Left lung (tissue), 4 donors: ENCODE measurements at regions not wholly inside any gene's neighbourhood (a gene's known extent, or its start where the extent isn't known, plus 50 kb on each side); places are given as distances from the start of the nearest gene placed in this dataset.

Experiments
- ATAC-seq: fragments of 200-7000 bp; cut with Tn5 transposase; one replicate; pipeline ENCODE4 v1.9.1; 2020; ENCODE audit warnings: moderate library complexity
- DNase-seq, 4 donors: peaks; one replicate each; pipeline ENCODE4 v3.0.0-alpha.2; 2013 to 2020
- H3K27ac ChIP-seq, 2 donors: fragments of 200-600 bp; sonication (generic) in 1 of 2; one replicate each; pipeline versions ENCODE4 v1.5.0 to v1.8.0; 2020 to 2021
- H3K27me3 ChIP-seq, 2 donors: fragments of 200-600 bp; sonication (generic) in 1 of 2; one replicate each; pipeline versions ENCODE4 v1.5.0 to v1.8.0; 2020 to 2021
- H3K36me3 ChIP-seq, 2 donors: fragments of 200-600 bp; sonication (generic) in 1 of 2; one replicate each; pipeline versions ENCODE4 v1.5.0 to v1.8.0; 2020 to 2021
- H3K4me1 ChIP-seq, 2 donors: fragments of 200-600 bp; one replicate each; pipeline ENCODE4 v1.8.0; 2021
- H3K4me3 ChIP-seq, 2 donors: fragments of 200-600 bp; sonication (generic) in 1 of 2; one replicate each; pipeline versions ENCODE4 v1.5.0 to v1.8.0; 2020 to 2021; ENCODE audit warnings: mild to moderate bottlenecking in 1 of 2
- H3K9me3 ChIP-seq, 2 donors: fragments of 200-600 bp; sonication (generic) in 1 of 2; one replicate each; pipeline versions ENCODE4 v1.5.0 to v1.8.0; 2020 to 2021
- CTCF ChIP-seq, 2 donors: fragments of 200-600 bp; sonication (generic) in 1 of 2; IDR thresholded peaks; one replicate each; pipeline versions ENCODE4 v1.5.0 to v1.8.0; 2021; ENCODE audit warnings: antibody characterized with exemption in 2 of 2
- intact Hi-C, 2 donors: fragments of 100-400 bp; cut with DNase I; formaldehyde crosslinking; loops; one replicate each; pipeline versions ENCODE4 v1.11.2 to v1.14.2; 2022
- donor health status: DM: no; HTN: yes; CAD: no.
- donor health status: DM: no; HTN: no; CAD: no.

GRCh38 chr3:18757476-18757875 lies 332.3 kb upstream of the SATB1 start:
- Histone ChIP-seq H3K27me3 (no peaks in the 10 kb centered on the region), H3K27ac (no peak overlapping the region), H3K36me3 (no peaks in the 10 kb centered on the region), H3K9me3 (no peaks in the 10 kb centered on the region), H3K4me1 (no peaks in the 10 kb centered on the region), H3K4me3 (no peak overlapping the region)
- ATAC-seq (no peak), DNase-seq (no peak)
- TF ChIP-seq CTCF (IDR thresholded peaks at IDR 0.05) = no peak
- intact Hi-C loops = loop anchor here in 1 of 2 donors (10.0 kb wide), 1 partner anchor 203 kb away; no protein-coding TSS in a partner anchor

- DNase-seq = no peak
- intact Hi-C loops = loop anchor here in 1 of 2 donors (10.0 kb wide), 1 partner anchor 198 kb away; no protein-coding TSS in a partner anchor
- H3K27me3 ChIP-seq = no peaks in the 10 kb centered on the region
- H3K4me3 ChIP-seq = no peak overlapping the region
- H3K9me3 ChIP-seq = no peaks in the 10 kb centered on the region
- no peak for TF ChIP-seq CTCF (IDR thresholded peaks at IDR 0.05)
- H3K36me3 ChIP-seq = no peaks in the 10 kb centered on the region
- peaks cover 0 to 6% of the 10 kb centered on the region in 2 donors for H3K4me1 ChIP-seq
- no peak for ATAC-seq
- H3K27ac ChIP-seq = no peak overlapping the region
Measured at GRCh38 chr3:18752273-18752934, 327.3 kb upstream of the SATB1 start.

- Histone ChIP-seq H3K4me1 (peaks cover 0 to 13% of the 10 kb centered on the region in 2 donors), H3K9me3 (no peaks in the 10 kb centered on the region), H3K27ac (no peak overlapping the region), H3K36me3 (no peaks in the 10 kb centered on the region), H3K27me3 (no peaks in the 10 kb centered on the region), H3K4me3 (no peak overlapping the region)
- ATAC-seq = no peak
- intact Hi-C loops = loop anchor here in 1 of 2 donors (10.0 kb wide), 1 partner anchor 197 kb away; no protein-coding TSS in a partner anchor
- TF ChIP-seq CTCF (IDR thresholded peaks at IDR 0.05) = no peak
- no peak for DNase-seq
Measured at GRCh38 chr3:18751514-18751913, 326.4 kb upstream of the SATB1 start.

DNA sequence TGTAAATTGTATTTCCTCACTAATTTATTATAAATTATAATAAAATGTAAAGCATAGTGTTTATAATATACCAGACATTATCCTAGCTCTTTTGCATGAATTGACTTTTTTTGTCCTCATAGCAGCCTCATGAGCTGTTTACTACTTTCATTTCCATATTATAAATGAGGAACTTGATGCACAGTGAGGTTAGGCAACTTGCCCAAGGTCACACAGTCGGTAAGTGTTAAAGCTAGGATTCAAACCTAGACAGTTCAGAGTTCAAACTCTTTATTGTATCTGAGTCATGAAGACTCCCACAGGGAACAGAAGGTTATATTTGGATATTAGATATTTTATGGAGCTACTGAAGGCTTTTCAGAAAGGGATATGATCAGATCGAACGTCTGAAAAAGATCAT lies 322.2 kb upstream of the SATB1 start:
- Histone ChIP-seq H3K4me3 (no peak overlapping the region), H3K9me3 (no peaks in the 10 kb centered on the region), H3K27ac (peak overlapping the region in 1 of 2 donors; percentile 46), H3K4me1 (peaks cover 0 to 34% of the 10 kb centered on the region in 2 donors), H3K36me3 (no peaks in the 10 kb centered on the region), H3K27me3 (no peaks in the 10 kb centered on the region)
- ATAC-seq (peak; percentile 52), DNase-seq (peak in 1 of 4 donors; percentile 61)
- TF ChIP-seq CTCF (IDR thresholded peaks at IDR 0.05) = no peak
- intact Hi-C loops = no loop called here

DNA sequence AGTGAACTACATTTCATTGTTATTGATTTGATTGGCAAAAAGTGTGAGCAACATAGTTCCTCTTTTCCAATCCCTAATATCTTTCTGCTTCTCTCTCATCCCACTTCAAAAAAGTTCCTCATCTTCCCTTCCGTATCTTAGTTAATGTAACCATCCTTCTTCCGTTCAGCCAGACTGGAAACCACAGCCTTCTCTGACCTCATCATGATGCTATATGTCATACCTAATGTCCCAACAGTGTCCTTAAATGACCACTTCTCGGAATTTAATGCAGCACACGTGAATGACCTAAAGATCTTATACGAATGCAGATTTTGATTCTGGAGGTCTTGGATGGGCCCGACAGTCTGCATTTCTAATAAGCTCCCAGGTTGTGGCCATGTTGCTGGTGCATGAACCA lies 320.3 kb upstream of the SATB1 start:
- peaks cover 0 to 52% of the 10 kb centered on the region in 2 donors for H3K4me1 ChIP-seq
- TF ChIP-seq CTCF (IDR thresholded peaks at IDR 0.05) = no peak
- H3K9me3 ChIP-seq = no peaks in the 10 kb centered on the region
- DNase-seq (peak in 1 of 4 donors; percentile 31), ATAC-seq (peak; percentile 64)
- intact Hi-C loops = no loop called here
- peak overlapping the region in 1 of 2 donors; percentile 75 for H3K27ac ChIP-seq
- no peaks in the 10 kb centered on the region for H3K36me3 ChIP-seq
- H3K4me3 ChIP-seq = no peak overlapping the region
- no peaks in the 10 kb centered on the region for H3K27me3 ChIP-seq
